ENCODE measurements at regions not wholly inside any gene's neighbourhood (a gene's known extent, or its start where the extent isn't known, plus 50 kb on each side); places are given as distances from the start of the nearest gene placed in this dataset.

DNA sequence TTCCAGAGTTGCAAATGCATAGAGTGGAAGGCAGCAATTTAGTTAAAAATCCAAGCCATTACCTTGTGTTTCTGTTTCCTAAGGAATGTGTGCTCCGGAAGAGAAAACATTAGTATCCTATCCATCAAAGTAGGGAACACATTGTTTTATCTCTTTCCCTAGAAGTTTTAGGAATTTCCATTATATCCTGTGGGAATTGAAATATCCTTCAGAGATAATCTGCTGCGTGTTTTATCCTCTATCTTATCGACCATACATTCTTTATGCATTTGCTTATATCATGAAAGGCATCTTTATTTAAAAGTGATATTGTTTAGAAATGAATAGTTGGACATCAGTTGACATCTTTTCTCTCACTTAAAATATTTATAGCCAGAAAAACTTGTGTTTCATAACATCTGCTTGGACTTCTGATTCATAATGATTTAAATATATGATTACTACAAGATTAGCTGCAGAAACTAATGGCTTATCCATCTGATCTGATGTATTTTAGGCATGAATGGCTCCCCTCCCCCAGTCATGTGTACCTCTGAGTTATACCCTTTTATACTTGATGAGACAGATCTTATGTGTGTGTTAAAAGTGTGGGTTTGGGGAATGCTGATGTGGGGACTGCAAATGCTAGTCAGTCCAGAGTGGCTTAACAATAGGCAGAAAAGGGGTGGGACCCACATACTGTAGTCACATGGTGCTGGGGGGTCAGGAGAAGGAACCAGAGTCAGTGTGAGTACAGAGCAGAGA is 136.2 kb upstream of the ARHGAP28 start:
- TF ChIP-seq CTCF (IDR thresholded peaks at IDR 0.05; ENCODE audit: insufficient read depth, low read length) = no peak
- TF ChIP-seq REST (IDR thresholded peaks at IDR 0.05; ENCODE audit: insufficient replicate concordance, low read depth) = no peak
- no peak for TF ChIP-seq POLR2AphosphoS5 (IDR thresholded peaks at IDR 0.05; ENCODE audit: low read depth)
